GM12872 (cell line): ENCODE measurements at regions not wholly inside any gene's neighbourhood (a gene's known extent, or its start where the extent isn't known, plus 50 kb on each side); places are given as distances from the start of the nearest gene placed in this dataset.

Experiments used
- TF ChIP-seq, protein P1 (sequence below): IDR thresholded peaks from 3 replicates; pipeline ENCODE4 v1.5.1; 2011; ENCODE audit warnings: low read depth, mild to moderate bottlenecking, low read length, moderate library complexity; ENCODE audit not compliant: insufficient read depth

DNA sequence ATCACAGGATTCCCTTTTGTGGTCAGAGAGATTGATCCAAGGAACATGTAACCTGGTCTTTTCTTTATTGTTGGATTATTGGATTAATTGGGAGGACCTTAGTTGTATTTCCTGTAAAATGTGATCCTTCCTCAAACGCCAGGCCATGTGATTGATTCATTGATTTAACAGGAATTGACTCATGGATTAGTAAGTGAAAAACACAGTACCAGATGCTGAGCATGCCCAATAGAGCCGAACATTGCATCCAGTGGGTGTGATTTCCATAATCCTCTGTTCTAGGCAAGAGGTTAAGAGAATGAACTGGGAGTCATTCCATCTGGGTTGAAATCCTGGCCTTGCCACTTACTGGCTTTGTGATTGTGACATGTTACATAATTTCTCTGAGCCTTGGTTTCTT is 522.3 kb downstream of the MAT2B start:
- TF ChIP-seq, protein P1, sequence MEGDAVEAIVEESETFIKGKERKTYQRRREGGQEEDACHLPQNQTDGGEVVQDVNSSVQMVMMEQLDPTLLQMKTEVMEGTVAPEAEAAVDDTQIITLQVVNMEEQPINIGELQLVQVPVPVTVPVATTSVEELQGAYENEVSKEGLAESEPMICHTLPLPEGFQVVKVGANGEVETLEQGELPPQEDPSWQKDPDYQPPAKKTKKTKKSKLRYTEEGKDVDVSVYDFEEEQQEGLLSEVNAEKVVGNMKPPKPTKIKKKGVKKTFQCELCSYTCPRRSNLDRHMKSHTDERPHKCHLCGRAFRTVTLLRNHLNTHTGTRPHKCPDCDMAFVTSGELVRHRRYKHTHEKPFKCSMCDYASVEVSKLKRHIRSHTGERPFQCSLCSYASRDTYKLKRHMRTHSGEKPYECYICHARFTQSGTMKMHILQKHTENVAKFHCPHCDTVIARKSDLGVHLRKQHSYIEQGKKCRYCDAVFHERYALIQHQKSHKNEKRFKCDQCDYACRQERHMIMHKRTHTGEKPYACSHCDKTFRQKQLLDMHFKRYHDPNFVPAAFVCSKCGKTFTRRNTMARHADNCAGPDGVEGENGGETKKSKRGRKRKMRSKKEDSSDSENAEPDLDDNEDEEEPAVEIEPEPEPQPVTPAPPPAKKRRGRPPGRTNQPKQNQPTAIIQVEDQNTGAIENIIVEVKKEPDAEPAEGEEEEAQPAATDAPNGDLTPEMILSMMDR: no peak

- TF ChIP-seq, protein P1: no peak
Measured at GRCh38 chr5:164038128-164038783, 532.8 kb downstream of the MAT2B start.

GRCh38 chr5:164041105-164041504 is 535.7 kb downstream of the MAT2B start:
- TF ChIP-seq, protein P1: no peak

GRCh38 chr5:164048359-164048926 is 543.0 kb downstream of the MAT2B start:
- TF ChIP-seq, protein P1: no peak

DNA sequence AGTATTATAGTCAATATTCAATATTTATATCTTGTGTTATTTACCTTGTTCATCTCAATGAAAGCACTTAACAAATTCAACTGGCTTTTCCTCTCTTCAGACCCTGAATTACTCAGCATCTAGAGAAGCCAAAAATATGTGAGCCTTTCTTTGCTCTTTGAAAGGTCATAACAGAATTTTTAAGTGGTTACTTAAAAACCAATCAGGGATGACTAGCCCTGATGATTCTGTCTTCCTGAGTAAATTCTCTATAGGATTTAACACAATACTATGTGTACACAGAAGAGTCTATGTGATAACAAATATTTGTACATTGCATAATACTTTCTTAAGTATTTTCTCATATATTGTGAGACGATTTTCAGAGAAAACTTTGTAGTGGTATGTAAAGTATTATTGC is 546.3 kb downstream of the MAT2B start:
- TF ChIP-seq, protein P1: no peak

DNA sequence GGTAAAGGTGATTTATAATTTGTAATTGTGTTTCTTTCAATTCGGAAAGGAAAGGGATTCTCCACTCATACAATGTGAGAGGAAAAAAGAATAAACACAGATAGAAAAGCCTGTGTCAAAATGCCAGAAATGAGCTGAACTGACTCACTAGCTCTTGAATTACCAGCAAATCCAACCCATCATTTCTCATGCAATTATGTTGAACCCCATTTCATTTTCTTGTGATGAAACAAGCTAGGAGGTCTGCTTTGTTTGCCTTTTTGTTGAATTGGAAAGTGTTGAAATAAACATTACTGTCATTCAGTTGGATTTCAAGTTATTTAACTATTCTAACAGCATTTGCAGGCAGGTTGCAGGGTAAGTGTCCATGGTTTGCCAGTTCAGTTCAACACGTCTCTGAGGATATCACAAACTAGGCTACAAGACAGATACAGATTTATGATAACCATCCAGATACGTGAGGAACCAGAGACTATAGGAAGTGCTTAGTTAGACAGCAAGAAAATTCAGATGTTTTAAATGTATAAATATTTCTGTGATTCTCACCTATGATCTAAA is 547.2 kb downstream of the MAT2B start:
- TF ChIP-seq, protein P1: no peak

GRCh38 chr5:164053123-164053522 is 547.7 kb downstream of the MAT2B start:
- TF ChIP-seq, protein P1: no peak
